ENCODE measurements at regions not wholly inside any gene's neighbourhood (a gene's known extent, or its start where the extent isn't known, plus 50 kb on each side); places are given as distances from the start of the nearest gene placed in this dataset.

- no peak for TF ChIP-seq POLR2AphosphoS5 (IDR thresholded peaks at IDR 0.05)
- TF ChIP-seq POLR2A (IDR thresholded peaks at IDR 0.05), result no peak
- TF ChIP-seq CTCF (IDR thresholded peaks at IDR 0.05), result no peak
Measured at GRCh38 chr18:51569561-51569960, 372.1 kb upstream of the MEX3C start.

Measured in stomach (tissue), 4 donors.